Psoas muscle (tissue), 7 donors: ENCODE measurements at regions not wholly inside any gene's neighbourhood (a gene's known extent, or its start where the extent isn't known, plus 50 kb on each side); places are given as distances from the start of the nearest gene placed in this dataset.

Experiments
- ATAC-seq, 4 donors: fragments of 200-7000 bp; cut with Tn5 transposase; one replicate each; pipeline ENCODE4 v1.9.1; 2020; ENCODE audit warnings: moderate library complexity in 3 of 4, mild to moderate bottlenecking in 2 of 4
- DNase-seq, 2 donors: peaks; one replicate each; pipeline ENCODE4 v3.0.0-alpha.2; 2020
- H3K27ac ChIP-seq: fragments of 200-600 bp; one replicate; pipeline ENCODE4 v1.8.0; 2022
- H3K27me3 ChIP-seq, 3 donors: fragments of 200-600 bp in 1 of 3; one replicate each; pipeline versions ENCODE4 v1.6.1 to v1.8.0; 2013 to 2022; ENCODE audit warnings: low read length in 2 of 3, mild to moderate bottlenecking in 2 of 3, moderate library complexity in 1 of 3; ENCODE audit not compliant: insufficient read depth in 3 of 3
- H3K36me3 ChIP-seq, 2 donors: fragments of 200-600 bp in 1 of 2; one replicate each; pipeline versions ENCODE4 v1.6.1 to v1.8.0; 2013 to 2022; ENCODE audit warnings: low read depth in 1 of 2, mild to moderate bottlenecking in 1 of 2, moderate library complexity in 1 of 2; ENCODE audit not compliant: insufficient read depth in 1 of 2
- H3K4me1 ChIP-seq: fragments of 200-600 bp; one replicate; pipeline ENCODE4 v1.8.0; 2022
- H3K4me3 ChIP-seq: fragments of 200-600 bp; one replicate; pipeline ENCODE4 v1.8.0; 2022; ENCODE audit warnings: mild to moderate bottlenecking
- H3K9me3 ChIP-seq: fragments of 200-600 bp; one replicate; pipeline ENCODE4 v1.8.0; 2022
- CTCF ChIP-seq: fragments of 200-600 bp; IDR thresholded peaks from one replicate; pipeline ENCODE4 v1.8.0; 2022; ENCODE audit warnings: antibody characterized with exemption
- WGBS, 3 donors: extraction: QIAGEN DNeasy Blood & Tissue Kit; methylation state at CpG; one replicate each; pipeline versions ENCODE4 v1.1.6 to v1.1.7; 2013; 5-methylcytosine and 5-hydroxymethylcytosine counted together
- intact Hi-C, 2 donors: fragments of 100-400 bp; cut with DNase I; formaldehyde crosslinking; loops; one replicate each; pipeline versions ENCODE4 v1.11.0 to v1.14.2; 2022
- donor health status: healthy with polysubstance abuse.
- donor health status: DM: no; HTN: no; CAD: no; lungs with moderate emphysema.
- donor health status: Bipolar disorder and iron deficiency.
- donor health status: healthy.
- donor health status: DM: yes; HTN: yes; CAD: no.
- donor health status: DM: no; HTN: no; CAD: no.
- donor health status: DM: yes; HTN: yes; CAD: no.

GRCh38 chr12:67122584-67122983, 146.6 kb upstream of the CAND1 start:
- no peak for TF ChIP-seq CTCF
- Histone ChIP-seq H3K36me3 (no peaks in the 10 kb centered on the region), H3K27ac (no peak overlapping the region), H3K4me3 (no peak overlapping the region), H3K4me1 (no peaks in the 10 kb centered on the region), H3K9me3 (no peaks in the 10 kb centered on the region), H3K27me3 (no peaks in the 10 kb centered on the region)
- no peak for ATAC-seq
- DNase-seq: no peak
- intact Hi-C loops: no loop called here

GRCh38 chr12:67137256-67137655, 131.9 kb upstream of the CAND1 start:
- TF ChIP-seq CTCF: no peak
- 87 to 100% (median 88%) methylated on average over 1 of the region's 1 CpG for WGBS, 3 donors
- Histone ChIP-seq H3K36me3 (no peaks in the 10 kb centered on the region), H3K9me3 (no peaks in the 10 kb centered on the region), H3K27ac (no peak overlapping the region), H3K4me1 (no peaks in the 10 kb centered on the region), H3K4me3 (no peak overlapping the region), H3K27me3 (no peaks in the 10 kb centered on the region)
- ATAC-seq (no peak), DNase-seq (no peak)
- intact Hi-C loops: no loop called here

- Histone ChIP-seq H3K9me3 (no peaks in the 10 kb centered on the region), H3K36me3 (no peaks in the 10 kb centered on the region), H3K4me3 (no peak overlapping the region), H3K27me3 (no peaks in the 10 kb centered on the region), H3K27ac (no peak overlapping the region), H3K4me1 (no peaks in the 10 kb centered on the region)
- ATAC-seq (no peak), DNase-seq (no peak)
- intact Hi-C loops: no loop called here
- no peak for TF ChIP-seq CTCF
- WGBS, 3 donors: 26 to 40% (median 32%) methylated on average over 1 of the region's 1 CpG
These were observed 127.7 kb upstream of the CAND1 start for GRCh38 chr12:67141296-67142018.

- Histone ChIP-seq H3K4me3 (no peak overlapping the region), H3K36me3 (no peaks in the 10 kb centered on the region), H3K27me3 (no peaks in the 10 kb centered on the region), H3K9me3 (no peaks in the 10 kb centered on the region), H3K4me1 (no peaks in the 10 kb centered on the region), H3K27ac (no peak overlapping the region)
- TF ChIP-seq CTCF: no peak
- ATAC-seq: no peak
- intact Hi-C loops: no loop called here
- WGBS, 3 donors: 78 to 81% (median 81%) methylated on average over 4 of the region's 4 CpGs
- no peak for DNase-seq
These were observed 123.5 kb upstream of the CAND1 start for GRCh38 chr12:67145692-67146091.

GRCh38 chr12:67147030-67147429, 122.1 kb upstream of the CAND1 start:
- no peak for DNase-seq
- no peak for ATAC-seq

More at GRCh38 chr12:67147030-67147429, 122.1 kb upstream of the CAND1 start:
- H3K27me3 ChIP-seq: no peaks in the 10 kb centered on the region
- no peaks in the 10 kb centered on the region for H3K36me3 ChIP-seq
- WGBS, 3 donors: 38 to 54% (median 39%) methylated on average over 1 of the region's 1 CpG
- no peak overlapping the region for H3K27ac ChIP-seq
- H3K4me1 ChIP-seq: no peaks in the 10 kb centered on the region
- no peak overlapping the region for H3K4me3 ChIP-seq
- H3K9me3 ChIP-seq: no peaks in the 10 kb centered on the region
- TF ChIP-seq CTCF: no peak
- intact Hi-C loops: no loop called here
